GM19468 (cell line): ENCODE measurements at regions not wholly inside any gene's neighbourhood (a gene's known extent, or its start where the extent isn't known, plus 50 kb on each side); places are given as distances from the start of the nearest gene placed in this dataset.

Source experiments
- ATAC-seq: cut with Tn5 transposase; IDR thresholded peaks from one replicate; pipeline ENCODE4 v1.9.1; 2021; ENCODE audit warnings: mild to moderate bottlenecking, moderate library complexity, moderate number of reproducible peaks; ENCODE audit not compliant: unreplicated experiment; ENCODE audit errors: extremely low read depth

- no peak for ATAC-seq
Observed at GRCh38 chr2:51707625-51708024, 675.7 kb upstream of the NRXN1 start.

GRCh38 chr2:51706220-51706619, 674.3 kb upstream of the NRXN1 start:
- no peak for ATAC-seq

GRCh38 chr2:51705417-51705816, 673.5 kb upstream of the NRXN1 start:
- ATAC-seq: no peak

- ATAC-seq: no peak
Observed at GRCh38 chr2:51698021-51698420, 666.1 kb upstream of the NRXN1 start.

GRCh38 chr2:51697095-51697494, 665.2 kb upstream of the NRXN1 start:
- ATAC-seq: no peak

- ATAC-seq: no peak
Observed at GRCh38 chr2:51695531-51695930, 663.6 kb upstream of the NRXN1 start.

GRCh38 chr2:51693640-51694039, 661.7 kb upstream of the NRXN1 start:
- ATAC-seq: no peak

- no peak for ATAC-seq
Observed at GRCh38 chr2:51681854-51682253, 649.9 kb upstream of the NRXN1 start.

GRCh38 chr2:51673628-51674027, 641.7 kb upstream of the NRXN1 start:
- no peak for ATAC-seq

- no peak for ATAC-seq
Observed at GRCh38 chr2:51667679-51668078, 635.7 kb upstream of the NRXN1 start.

- no peak for ATAC-seq
Observed at GRCh38 chr2:51662187-51662586, 630.3 kb upstream of the NRXN1 start.

- ATAC-seq: no peak
Observed at GRCh38 chr2:51657849-51658248, 625.9 kb upstream of the NRXN1 start.

- peak; percentile 75 for ATAC-seq
Observed at GRCh38 chr2:51650769-51651168, 618.8 kb upstream of the NRXN1 start.

GRCh38 chr2:51649366-51649765, 617.4 kb upstream of the NRXN1 start:
- no peak for ATAC-seq

- ATAC-seq: no peak
Observed at GRCh38 chr2:51638811-51639210, 606.9 kb upstream of the NRXN1 start.

- ATAC-seq: no peak
Observed at GRCh38 chr2:51633073-51633472, 601.1 kb upstream of the NRXN1 start.

GRCh38 chr2:51629406-51629805, 597.5 kb upstream of the NRXN1 start:
- ATAC-seq: no peak

- no peak for ATAC-seq
Observed at GRCh38 chr2:51628917-51629316, 597.0 kb upstream of the NRXN1 start.

GRCh38 chr2:51624995-51625394, 593.1 kb upstream of the NRXN1 start:
- no peak for ATAC-seq

GRCh38 chr2:51620796-51621195, 588.9 kb upstream of the NRXN1 start:
- ATAC-seq: no peak

- ATAC-seq: no peak
Observed at GRCh38 chr2:51619961-51620360, 588.0 kb upstream of the NRXN1 start.

- ATAC-seq: no peak
Observed at GRCh38 chr2:51612387-51612786, 580.5 kb upstream of the NRXN1 start.

GRCh38 chr2:51601706-51602105, 569.8 kb upstream of the NRXN1 start:
- ATAC-seq: no peak
